ENCODE measurements at regions not wholly inside any gene's neighbourhood (a gene's known extent, or its start where the extent isn't known, plus 50 kb on each side); places are given as distances from the start of the nearest gene placed in this dataset.
"Not testable (repeated sequence)": the region's sequence is repeated elsewhere in the genome, so short reads cannot be mapped to it uniquely, and the experiment has no call there.

DNA sequence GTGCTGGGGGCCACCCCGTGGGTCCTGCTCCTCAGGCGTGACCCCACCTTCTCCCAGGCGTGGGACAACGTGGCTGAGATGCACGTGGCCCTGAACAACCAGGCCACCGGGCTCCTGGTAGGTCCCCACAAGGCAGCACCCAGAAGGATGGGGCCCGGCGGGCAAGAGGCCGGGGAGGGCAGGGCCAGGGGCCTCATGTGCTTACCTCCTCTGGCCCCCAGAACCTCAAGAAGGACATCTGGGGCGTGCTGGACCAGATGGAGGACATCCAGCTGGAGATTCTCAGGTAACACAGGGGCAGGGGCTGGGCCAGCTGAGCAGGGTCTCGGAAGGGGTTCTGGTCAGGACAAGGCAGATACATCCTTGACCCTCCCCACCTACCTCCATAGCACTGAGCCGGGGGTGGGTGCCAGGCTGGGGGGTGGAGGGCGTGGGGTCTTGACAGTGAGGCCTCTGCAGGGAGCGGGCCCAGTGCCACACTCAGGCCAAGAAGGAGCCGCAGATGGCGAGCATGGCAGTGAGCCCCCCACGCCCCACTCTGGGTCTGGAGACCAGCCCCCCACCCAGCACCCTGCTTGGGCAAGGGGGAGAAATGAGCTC lies 186.3 kb downstream of the IGLL1 start:
- Histone ChIP-seq H3K4me3 (no peak overlapping the region), H3K27ac (no peak overlapping the region)
- TF ChIP-seq, protein P1, sequence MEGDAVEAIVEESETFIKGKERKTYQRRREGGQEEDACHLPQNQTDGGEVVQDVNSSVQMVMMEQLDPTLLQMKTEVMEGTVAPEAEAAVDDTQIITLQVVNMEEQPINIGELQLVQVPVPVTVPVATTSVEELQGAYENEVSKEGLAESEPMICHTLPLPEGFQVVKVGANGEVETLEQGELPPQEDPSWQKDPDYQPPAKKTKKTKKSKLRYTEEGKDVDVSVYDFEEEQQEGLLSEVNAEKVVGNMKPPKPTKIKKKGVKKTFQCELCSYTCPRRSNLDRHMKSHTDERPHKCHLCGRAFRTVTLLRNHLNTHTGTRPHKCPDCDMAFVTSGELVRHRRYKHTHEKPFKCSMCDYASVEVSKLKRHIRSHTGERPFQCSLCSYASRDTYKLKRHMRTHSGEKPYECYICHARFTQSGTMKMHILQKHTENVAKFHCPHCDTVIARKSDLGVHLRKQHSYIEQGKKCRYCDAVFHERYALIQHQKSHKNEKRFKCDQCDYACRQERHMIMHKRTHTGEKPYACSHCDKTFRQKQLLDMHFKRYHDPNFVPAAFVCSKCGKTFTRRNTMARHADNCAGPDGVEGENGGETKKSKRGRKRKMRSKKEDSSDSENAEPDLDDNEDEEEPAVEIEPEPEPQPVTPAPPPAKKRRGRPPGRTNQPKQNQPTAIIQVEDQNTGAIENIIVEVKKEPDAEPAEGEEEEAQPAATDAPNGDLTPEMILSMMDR (IDR thresholded peaks at IDR 0.05) = no peak
- no peak for DNase-seq (ENCODE audit: low spot score)

DNA sequence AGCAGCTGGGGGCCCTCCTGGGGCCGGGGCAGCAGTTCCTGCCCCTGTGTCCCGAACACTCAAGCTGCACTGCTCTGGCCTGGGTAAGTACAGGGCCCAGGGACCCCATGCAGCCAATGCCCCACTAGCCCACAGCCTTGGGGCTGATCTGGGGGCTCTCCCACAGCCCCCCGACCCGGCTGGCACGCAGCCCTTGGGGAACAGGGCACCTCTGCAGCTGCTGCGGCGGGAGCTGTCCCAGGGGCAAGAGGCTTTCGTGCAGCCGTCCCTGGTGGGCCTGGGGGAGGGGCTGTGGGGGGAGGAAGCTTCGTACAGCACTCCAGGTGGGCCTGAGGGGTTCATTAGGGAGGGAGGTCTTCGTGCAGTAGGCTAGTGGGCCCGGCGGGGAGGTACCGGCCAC lies 186.9 kb downstream of the IGLL1 start:
- DNase-seq (ENCODE audit: low spot score); H3K27ac ChIP-seq; H3K4me3 ChIP-seq: not testable (repeated sequence)

DNA sequence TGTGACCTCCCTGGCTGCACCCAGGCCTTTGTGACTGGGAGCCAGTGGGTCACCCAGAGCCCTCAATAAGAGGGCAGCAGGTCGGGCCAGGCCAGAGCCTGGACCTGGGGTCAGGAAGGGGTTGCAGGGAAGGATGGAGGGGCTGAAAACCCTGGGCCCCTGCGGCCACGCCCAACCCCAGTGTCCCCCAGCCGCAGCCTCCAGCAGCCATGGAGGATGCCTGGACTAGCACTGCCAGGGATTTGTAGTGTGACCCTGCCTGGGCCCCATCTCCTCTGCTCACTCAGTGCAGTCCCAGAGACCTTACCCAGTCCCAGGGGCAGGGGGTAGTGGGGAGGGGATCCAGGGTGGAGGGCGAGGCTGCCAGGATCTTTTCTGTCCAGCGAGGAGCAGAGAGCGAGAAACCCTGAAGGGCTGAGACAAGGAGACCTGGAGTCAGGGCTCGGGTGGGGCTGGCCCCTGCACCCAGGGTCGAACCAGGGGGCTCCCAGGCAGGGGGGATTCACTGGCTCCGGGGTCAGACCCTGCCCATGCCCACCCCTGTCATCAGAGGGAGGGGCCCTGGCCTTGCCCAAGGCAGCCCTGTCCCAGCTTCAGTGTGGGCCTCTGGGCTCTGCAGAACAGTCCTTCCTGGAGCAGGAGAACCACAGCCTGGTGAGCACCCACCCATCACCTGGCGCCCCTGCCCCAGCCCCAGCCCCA lies 187.5 kb downstream of the IGLL1 start:
- TF ChIP-seq, protein P1 (IDR thresholded peaks at IDR 0.05) = no peak
- DNase-seq (ENCODE audit: low spot score) = no peak
- no peak overlapping the region for H3K4me3 ChIP-seq

DNA sequence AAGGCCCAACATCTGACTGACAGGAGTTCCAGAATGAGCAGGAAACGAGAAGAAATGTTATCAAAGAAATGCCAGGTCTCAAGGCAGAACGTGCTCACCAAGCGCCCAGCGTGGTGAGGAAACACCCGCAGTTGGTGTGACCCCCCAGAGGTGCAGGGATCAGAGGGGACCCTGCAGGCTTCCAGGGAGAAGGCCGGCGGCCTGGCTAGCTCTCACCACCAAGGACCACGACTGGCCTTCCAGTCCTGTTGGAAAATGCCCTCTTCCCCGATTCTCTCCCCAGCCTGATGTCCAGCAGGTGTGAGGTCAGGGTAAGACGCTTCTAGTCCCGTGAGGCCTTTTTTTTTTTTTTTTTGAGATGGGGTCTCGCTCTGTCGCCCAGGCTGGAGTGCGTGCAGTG lies 189.1 kb downstream of the IGLL1 start:
- Histone ChIP-seq H3K27ac (no peak overlapping the region), H3K4me3 (no peak overlapping the region)
- no peak for DNase-seq (ENCODE audit: low spot score)
- TF ChIP-seq, protein P1 (IDR thresholded peaks at IDR 0.05) = no peak

More for the DNA sequence above, 187.5 kb downstream of the IGLL1 start:
- H3K27ac ChIP-seq = no peak overlapping the region

DNA sequence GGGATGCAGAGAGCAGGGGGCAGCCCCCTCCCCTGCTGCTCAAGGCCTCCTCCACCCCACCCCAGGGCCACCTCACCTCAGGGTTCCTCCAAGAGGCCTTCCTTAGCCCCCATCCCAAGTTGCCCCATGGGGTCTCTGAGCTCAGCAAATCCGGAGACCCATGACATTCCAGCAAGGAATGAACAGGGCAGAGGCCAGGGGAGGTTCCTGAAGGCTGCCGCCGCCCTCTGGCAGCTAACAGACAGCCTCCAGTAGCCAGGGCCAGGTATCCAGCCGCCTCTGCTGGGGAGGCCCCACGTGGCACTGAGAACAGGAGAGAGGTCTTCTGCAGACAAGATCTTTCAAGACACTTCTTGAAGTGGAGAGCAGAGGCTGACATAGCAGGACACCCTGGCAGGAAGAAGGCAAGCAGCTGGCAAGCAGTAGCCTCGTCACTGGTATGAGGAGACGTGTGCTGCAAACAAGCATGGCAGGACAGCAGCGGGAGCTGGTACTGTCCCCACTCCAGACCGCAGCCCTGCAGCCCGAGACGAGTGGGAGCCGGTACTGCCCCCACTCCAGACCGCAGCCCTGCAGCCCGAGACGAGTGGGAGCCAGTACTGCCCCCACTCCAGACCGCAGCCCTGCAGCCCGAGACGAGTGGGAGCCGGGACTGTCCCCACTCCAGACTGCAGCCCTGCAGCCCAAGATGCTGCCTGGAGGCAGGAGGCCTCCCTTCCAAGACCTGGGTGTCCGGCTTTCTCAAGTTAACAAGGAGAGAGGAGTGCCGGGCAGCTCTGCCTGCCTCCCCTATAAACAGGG lies 190.6 kb downstream of the IGLL1 start:
- DNase-seq (ENCODE audit: low spot score) = no peak
- TF ChIP-seq, protein P1 (IDR thresholded peaks at IDR 0.05) = no peak

DNA sequence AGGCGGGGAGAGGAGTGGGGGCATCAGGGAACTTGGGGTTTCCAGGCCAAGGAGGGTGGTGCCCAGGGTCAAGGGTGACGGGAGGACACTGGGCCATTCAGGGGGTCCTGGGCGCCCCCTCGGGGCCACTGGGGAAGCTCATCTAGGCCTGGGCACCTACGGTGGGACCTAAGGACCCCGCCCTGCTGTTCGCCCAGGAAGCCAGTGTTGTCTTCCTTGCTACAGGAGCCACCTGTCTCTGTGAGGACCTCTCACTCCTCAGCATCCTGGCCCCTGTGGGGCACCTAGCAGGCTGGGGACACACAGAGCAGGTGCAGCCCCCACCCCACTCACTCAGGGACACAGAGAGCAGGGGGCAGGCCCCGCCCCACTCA lies 191.6 kb downstream of the IGLL1 start:
- H3K4me3 ChIP-seq = no peak overlapping the region
- TF ChIP-seq, protein P1 (IDR thresholded peaks at IDR 0.05) = no peak
- H3K27ac ChIP-seq = no peak overlapping the region
- DNase-seq (ENCODE audit: low spot score) = no peak

More for the DNA sequence above, 190.6 kb downstream of the IGLL1 start:
- Histone ChIP-seq H3K4me3 (no peak overlapping the region), H3K27ac (no peak overlapping the region)

DNA sequence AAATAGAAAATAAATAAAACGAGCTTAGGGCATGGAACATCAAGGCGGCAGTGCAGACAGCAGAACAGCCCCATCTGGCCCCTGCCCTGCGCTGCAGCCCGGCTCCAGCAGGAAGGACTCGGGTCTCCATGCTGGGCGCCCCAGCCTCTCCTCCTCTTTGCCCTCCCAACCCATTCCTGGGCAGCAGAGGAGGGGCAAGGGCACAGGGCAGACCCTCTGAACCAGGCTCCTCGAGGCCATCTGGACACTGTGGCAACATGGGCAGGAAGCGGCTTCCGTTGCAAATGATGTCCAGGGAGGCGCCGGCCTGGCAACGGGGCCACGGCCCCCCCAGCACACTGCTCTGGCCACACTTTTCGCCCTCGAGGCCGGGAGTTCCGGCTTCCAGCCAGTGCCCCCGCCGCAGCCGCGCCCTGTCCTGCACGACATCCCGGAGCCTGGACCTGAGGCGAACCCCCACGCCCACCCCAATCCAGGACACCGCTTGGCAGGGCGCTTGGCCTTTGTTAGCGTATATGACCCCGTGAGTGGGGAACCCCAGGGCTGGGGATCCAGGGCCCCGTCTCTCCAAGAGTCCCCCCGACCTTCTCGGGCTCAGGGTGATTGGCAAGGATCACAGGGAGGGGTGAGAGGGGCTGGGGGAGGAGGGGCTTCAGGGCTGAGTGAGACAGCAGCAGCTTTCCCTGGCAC lies 192.1 kb downstream of the IGLL1 start:
- TF ChIP-seq, protein P1 (IDR thresholded peaks at IDR 0.05) = no peak
- H3K27ac ChIP-seq = no peak overlapping the region
- no peak overlapping the region for H3K4me3 ChIP-seq
- no peak for DNase-seq (ENCODE audit: low spot score)

Data from coronary artery (tissue), 2 donors.